Body of pancreas (tissue), 4 donors: ENCODE measurements at regions not wholly inside any gene's neighbourhood (a gene's known extent, or its start where the extent isn't known, plus 50 kb on each side); places are given as distances from the start of the nearest gene placed in this dataset.

Experiments used
- CTCF ChIP-seq, 7 experiments: fragments of 450-650 bp in 4 of 7; fragments of 200-600 bp in 3 of 7; sonication (generic) in 3 of 7; IDR thresholded peaks; one replicate each; pipeline ENCODE4 v1.5.1; 2016 to 2019; ENCODE audit warnings: antibody characterized with exemption in 7 of 7
- POLR2A ChIP-seq, 3 donors: fragments of 450-650 bp; IDR thresholded peaks; one replicate each; pipeline ENCODE4 v1.6.1; 2016; ENCODE audit warnings: antibody characterized with exemption in 3 of 3, mild to moderate bottlenecking in 2 of 3

- no peak for TF ChIP-seq POLR2A (IDR thresholded peaks at IDR 0.05)
- no peak for TF ChIP-seq CTCF (IDR thresholded peaks at IDR 0.05)
Measured at GRCh38 chr4:26116057-26116456, 202.0 kb downstream of the SMIM20 start.
